ENCODE measurements at regions not wholly inside any gene's neighbourhood (a gene's known extent, or its start where the extent isn't known, plus 50 kb on each side); places are given as distances from the start of the nearest gene placed in this dataset.

- TF ChIP-seq POLR2A (IDR thresholded peaks at IDR 0.05): no peak
- TF ChIP-seq, protein P1, sequence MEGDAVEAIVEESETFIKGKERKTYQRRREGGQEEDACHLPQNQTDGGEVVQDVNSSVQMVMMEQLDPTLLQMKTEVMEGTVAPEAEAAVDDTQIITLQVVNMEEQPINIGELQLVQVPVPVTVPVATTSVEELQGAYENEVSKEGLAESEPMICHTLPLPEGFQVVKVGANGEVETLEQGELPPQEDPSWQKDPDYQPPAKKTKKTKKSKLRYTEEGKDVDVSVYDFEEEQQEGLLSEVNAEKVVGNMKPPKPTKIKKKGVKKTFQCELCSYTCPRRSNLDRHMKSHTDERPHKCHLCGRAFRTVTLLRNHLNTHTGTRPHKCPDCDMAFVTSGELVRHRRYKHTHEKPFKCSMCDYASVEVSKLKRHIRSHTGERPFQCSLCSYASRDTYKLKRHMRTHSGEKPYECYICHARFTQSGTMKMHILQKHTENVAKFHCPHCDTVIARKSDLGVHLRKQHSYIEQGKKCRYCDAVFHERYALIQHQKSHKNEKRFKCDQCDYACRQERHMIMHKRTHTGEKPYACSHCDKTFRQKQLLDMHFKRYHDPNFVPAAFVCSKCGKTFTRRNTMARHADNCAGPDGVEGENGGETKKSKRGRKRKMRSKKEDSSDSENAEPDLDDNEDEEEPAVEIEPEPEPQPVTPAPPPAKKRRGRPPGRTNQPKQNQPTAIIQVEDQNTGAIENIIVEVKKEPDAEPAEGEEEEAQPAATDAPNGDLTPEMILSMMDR (IDR thresholded peaks at IDR 0.05): no peak
Observed at GRCh38 chr1:88404582-88404981, 279.5 kb upstream of the PKN2 start.
